Colonic mucosa (tissue), 4 donors: ENCODE measurements at regions not wholly inside any gene's neighbourhood (a gene's known extent, or its start where the extent isn't known, plus 50 kb on each side); places are given as distances from the start of the nearest gene placed in this dataset.

Experiments
- DNase-seq: peaks from one replicate; pipeline ENCODE4 v3.0.0-alpha.2; 2020
- H3K27ac ChIP-seq: fragments of 200-600 bp; one replicate; pipeline ENCODE4 v1.8.0; 2021
- H3K27me3 ChIP-seq: fragments of 200-600 bp; one replicate; pipeline ENCODE4 v1.8.0; 2021
- H3K36me3 ChIP-seq: fragments of 200-600 bp; one replicate; pipeline ENCODE4 v1.8.0; 2021
- H3K4me1 ChIP-seq: fragments of 200-600 bp; one replicate; pipeline ENCODE4 v1.8.0; 2021; ENCODE audit warnings: mild to moderate bottlenecking
- H3K4me3 ChIP-seq: fragments of 200-600 bp; one replicate; pipeline ENCODE4 v1.8.0; 2021
- H3K9ac ChIP-seq, 2 donors: one replicate each; pipeline ENCODE4 v1.7.0; 2013; ENCODE audit warnings: control low read depth in 2 of 2, low read depth in 2 of 2, low read length in 2 of 2
- H3K9me3 ChIP-seq: fragments of 200-600 bp; one replicate; pipeline ENCODE4 v1.8.0; 2021
- CTCF ChIP-seq: fragments of 200-600 bp; IDR thresholded peaks from one replicate; pipeline ENCODE4 v1.8.0; 2022; ENCODE audit warnings: antibody characterized with exemption, mild to moderate bottlenecking
- intact Hi-C: fragments of 100-400 bp; cut with DNase I; formaldehyde crosslinking; loops from one replicate; pipeline ENCODE4 v1.14.1; 2022
- donor health status: healthy.
- donor health status: DM: no; HTN: no; CAD: no.
- donor health status: DM: no; HTN: no; CAD: no.

GRCh38 chr2:204081487-204082425, 145.2 kb downstream of the ICOS start:
- no peak for DNase-seq
- H3K9ac ChIP-seq: no peak overlapping the region
- H3K27me3 ChIP-seq: no peaks in the 10 kb centered on the region
- intact Hi-C loops: no loop called here
- no peak overlapping the region for H3K4me3 ChIP-seq
- no peaks in the 10 kb centered on the region for H3K9me3 ChIP-seq
- no peak for TF ChIP-seq CTCF
- no peaks in the 10 kb centered on the region for H3K4me1 ChIP-seq
- H3K36me3 ChIP-seq: no peaks in the 10 kb centered on the region
- no peak overlapping the region for H3K27ac ChIP-seq

GRCh38 chr2:204086167-204086566, 149.6 kb downstream of the ICOS start:
- no peak overlapping the region for H3K27ac ChIP-seq
- H3K9ac ChIP-seq: no peak overlapping the region
- no peak for TF ChIP-seq CTCF
- no peak overlapping the region for H3K4me3 ChIP-seq
- H3K27me3 ChIP-seq: no peaks in the 10 kb centered on the region
- H3K4me1 ChIP-seq: no peaks in the 10 kb centered on the region
- intact Hi-C loops: no loop called here
- no peaks in the 10 kb centered on the region for H3K36me3 ChIP-seq
- H3K9me3 ChIP-seq: no peaks in the 10 kb centered on the region
- DNase-seq: no peak

GRCh38 chr2:204089105-204089504, 152.5 kb downstream of the ICOS start:
- H3K27me3 ChIP-seq: no peaks in the 10 kb centered on the region
- intact Hi-C loops: no loop called here
- DNase-seq: no peak
- H3K36me3 ChIP-seq: no peaks in the 10 kb centered on the region
- no peak for TF ChIP-seq CTCF
- H3K9me3 ChIP-seq: no peaks in the 10 kb centered on the region
- H3K9ac ChIP-seq: no peak overlapping the region
- no peaks in the 10 kb centered on the region for H3K4me1 ChIP-seq
- no peak overlapping the region for H3K4me3 ChIP-seq
- H3K27ac ChIP-seq: no peak overlapping the region

- no peak for TF ChIP-seq CTCF
- Histone ChIP-seq H3K4me3 (no peak overlapping the region), H3K27me3 (no peaks in the 10 kb centered on the region), H3K9me3 (no peaks in the 10 kb centered on the region), H3K9ac (no peak overlapping the region), H3K4me1 (no peaks in the 10 kb centered on the region), H3K27ac (no peak overlapping the region), H3K36me3 (no peaks in the 10 kb centered on the region)
- intact Hi-C loops: no loop called here
- no peak for DNase-seq
Observed at GRCh38 chr2:204089574-204089973, 153.0 kb downstream of the ICOS start.

- TF ChIP-seq CTCF: no peak
- no peak overlapping the region for H3K9ac ChIP-seq
- no peak overlapping the region for H3K4me3 ChIP-seq
- no peaks in the 10 kb centered on the region for H3K27me3 ChIP-seq
- H3K27ac ChIP-seq: no peak overlapping the region
- DNase-seq: no peak
- H3K4me1 ChIP-seq: no peaks in the 10 kb centered on the region
- no peaks in the 10 kb centered on the region for H3K36me3 ChIP-seq
- intact Hi-C loops: no loop called here
- no peaks in the 10 kb centered on the region for H3K9me3 ChIP-seq
Observed at GRCh38 chr2:204090021-204090420, 153.5 kb downstream of the ICOS start.
